Transverse colon (tissue), 4 donors: ENCODE measurements at regions not wholly inside any gene's neighbourhood (a gene's known extent, or its start where the extent isn't known, plus 50 kb on each side); places are given as distances from the start of the nearest gene placed in this dataset.

Source experiments
- DNase-seq: peaks from one replicate; pipeline ENCODE4 v3.0.0-alpha.2; 2019
- H3K27ac ChIP-seq, 4 donors: fragments of 200-600 bp; sonication (generic); 2 replicates each; pipeline ENCODE4 v1.5.1; 2016 to 2018; ENCODE audit warnings: inconsistent platforms in 4 of 4
- H3K27me3 ChIP-seq: fragments of 200-600 bp; sonication (generic); 2 replicates; pipeline ENCODE4 v1.5.1; 2017; ENCODE audit warnings: inconsistent platforms
- H3K36me3 ChIP-seq, 4 donors: fragments of 200-600 bp; sonication (generic); 2 replicates each; pipeline ENCODE4 v1.5.1; 2017 to 2019; ENCODE audit warnings: inconsistent platforms in 4 of 4
- H3K4me1 ChIP-seq, 4 donors: fragments of 200-600 bp; sonication (generic); 2 replicates each; pipeline ENCODE4 v1.5.1; 2017 to 2020; ENCODE audit warnings: inconsistent platforms in 4 of 4
- H3K4me3 ChIP-seq, 4 donors: fragments of 200-600 bp; sonication (generic); 1 replicate in 1 of 4; 2 replicates in 3 of 4; pipeline versions ENCODE4 v1.5.1 to v1.6.1; 2017 to 2019; ENCODE audit warnings: inconsistent platforms in 4 of 4
- H3K9me3 ChIP-seq, 2 donors: fragments of 200-600 bp; sonication (generic); 2 replicates each; pipeline ENCODE4 v1.5.1; 2017 to 2019; ENCODE audit warnings: inconsistent platforms in 2 of 2
- CTCF ChIP-seq, 5 experiments: fragments of 200-600 bp in 3 of 5; fragments of 450-650 bp in 2 of 5; sonication (generic) in 3 of 5; IDR thresholded peaks; 1 replicate in 2 of 5; 2 replicates in 3 of 5; pipeline ENCODE4 v1.5.1; 2016 to 2017; ENCODE audit warnings: antibody characterized with exemption in 5 of 5, inconsistent platforms in 3 of 5, mild to moderate bottlenecking in 2 of 5, moderate library complexity in 1 of 5
- EP300 ChIP-seq: sonication (generic); formaldehyde crosslinking; IDR thresholded peaks from one replicate; pipeline ENCODE4 v1.6.1; 2017; ENCODE audit warnings: antibody characterized with exemption, low read depth
- POLR2A ChIP-seq: fragments of 450-650 bp; IDR thresholded peaks from one replicate; pipeline ENCODE4 v1.6.1; 2016; ENCODE audit warnings: antibody characterized with exemption, mild to moderate bottlenecking, moderate library complexity
- POLR2AphosphoS5 ChIP-seq, 3 donors: sonication (generic); formaldehyde crosslinking; IDR thresholded peaks; one replicate each; pipeline ENCODE4 v1.6.1; 2016; ENCODE audit warnings: antibody characterized with exemption in 3 of 3
- WGBS, 2 donors: methylation state at CpG; one replicate each; pipeline ENCODE4 v1.1.5; 2018; ENCODE audit warnings: low coverage in 1 of 2; 5-methylcytosine and 5-hydroxymethylcytosine counted together
- in situ Hi-C, 4 donors: fragments of 200-750 bp; cut with MboI; loops; one replicate each; pipeline versions ENCODE4 v1.15.0 to v1.15.1; 2017; ENCODE audit warnings: low sequenced_read_pairs in 3 of 4, low pct_ligation_motif_present in 1 of 4, low pct_unique_long_range_greater_than_20kb in 1 of 4
- intact Hi-C: fragments of 100-400 bp; cut with DNase I; formaldehyde crosslinking; loops from one replicate; pipeline ENCODE4 v1.15.1; 2023; ENCODE audit warnings: low total_unique reads

GRCh38 chr4:156559346-156559745 is 412.3 kb downstream of the PDGFC start:
- intact Hi-C loops: no loop called here
- Histone ChIP-seq H3K9me3 (no peaks in the 10 kb centered on the region), H3K36me3 (no peaks in the 10 kb centered on the region), H3K4me1 (no peaks in the 10 kb centered on the region), H3K27ac (no peak overlapping the region), H3K27me3 (no peaks in the 10 kb centered on the region), H3K4me3 (no peak overlapping the region)
- no peak for DNase-seq
- in situ Hi-C loops: no loop called here
- TF ChIP-seq CTCF (IDR thresholded peaks at IDR 0.05) (no peak), EP300 (no peak), POLR2AphosphoS5 (IDR thresholded peaks at IDR 0.05) (no peak), POLR2A (no peak)
- 26 to 36% methylated on average over 3 of the region's 3 CpGs for WGBS, 2 donors

GRCh38 chr4:156558373-156559025 is 413.1 kb downstream of the PDGFC start:
- no peak overlapping the region for H3K27ac ChIP-seq
- intact Hi-C loops (no loop called here), in situ Hi-C loops (no loop called here)
- H3K4me1 ChIP-seq: no peaks in the 10 kb centered on the region
- no peaks in the 10 kb centered on the region for H3K9me3 ChIP-seq
- no peaks in the 10 kb centered on the region for H3K36me3 ChIP-seq
- DNase-seq: no peak
- H3K27me3 ChIP-seq: no peaks in the 10 kb centered on the region
- 71% methylated on average over 7 of the region's 7 CpGs; no CpG with 5 or more reads in 1 of the 2 donors for WGBS, 2 donors
- H3K4me3 ChIP-seq: no peak overlapping the region
- TF ChIP-seq POLR2A: no peak
- no peak for TF ChIP-seq CTCF (IDR thresholded peaks at IDR 0.05)
- no peak for TF ChIP-seq EP300
- TF ChIP-seq POLR2AphosphoS5 (IDR thresholded peaks at IDR 0.05): no peak

- Histone ChIP-seq H3K4me1 (no peaks in the 10 kb centered on the region), H3K36me3 (no peaks in the 10 kb centered on the region), H3K4me3 (no peak overlapping the region), H3K27me3 (no peaks in the 10 kb centered on the region), H3K9me3 (no peaks in the 10 kb centered on the region), H3K27ac (no peak overlapping the region)
- intact Hi-C loops: no loop called here
- DNase-seq: no peak
- in situ Hi-C loops: no loop called here
- TF ChIP-seq POLR2A (no peak), CTCF (IDR thresholded peaks at IDR 0.05) (no peak), EP300 (no peak), POLR2AphosphoS5 (IDR thresholded peaks at IDR 0.05) (no peak)
- 87% methylated on average over 3 of the region's 3 CpGs; no CpG with 5 or more reads in 1 of the 2 donors for WGBS, 2 donors
Observed at GRCh38 chr4:156557920-156558319, 413.7 kb downstream of the PDGFC start.

- TF ChIP-seq EP300: no peak
- no peak for TF ChIP-seq POLR2AphosphoS5 (IDR thresholded peaks at IDR 0.05)
- no peak for TF ChIP-seq CTCF (IDR thresholded peaks at IDR 0.05)
- no peak for TF ChIP-seq POLR2A
- no peak for DNase-seq
- Histone ChIP-seq H3K4me1 (no peaks in the 10 kb centered on the region), H3K27ac (no peak overlapping the region), H3K27me3 (no peaks in the 10 kb centered on the region), H3K4me3 (no peak overlapping the region), H3K9me3 (no peaks in the 10 kb centered on the region), H3K36me3 (no peaks in the 10 kb centered on the region)
- in situ Hi-C loops: no loop called here
- 71 to 87% methylated on average over 1 of the region's 1 CpG for WGBS, 2 donors
- intact Hi-C loops: no loop called here
Observed at GRCh38 chr4:156556336-156556735, 415.3 kb downstream of the PDGFC start.
